ENCODE measurements at regions not wholly inside any gene's neighbourhood (a gene's known extent, or its start where the extent isn't known, plus 50 kb on each side); places are given as distances from the start of the nearest gene placed in this dataset.

GRCh38 chr13:47175172-47175866 is 278.5 kb upstream of the HTR2A start:
- no peak overlapping the region for H3K4me2 ChIP-seq (ENCODE audit: insufficient read depth, insufficient read length, low read length)
- no peaks in the 10 kb centered on the region for H3K36me3 Mint-ChIP-seq (ENCODE audit: insufficient read depth in 1 of 3, low read depth in 3 of 3)
- no peak overlapping the region for H4K8ac ChIP-seq (replicated peaks; ENCODE audit: insufficient read length, low read depth, low read length)
- no peaks in the 10 kb centered on the region for H3K27me3 Mint-ChIP-seq (ENCODE audit: low read depth)
- H3K9me3 ChIP-seq (ENCODE audit: control insufficient read depth, low read depth, low read length) = no peaks in the 10 kb centered on the region
- WGBS (ENCODE audit: extremely low coverage, insufficient read length, low lambda C conversion rate) = no CpG with 5 or more reads among the region's 3 CpGs
- no peak overlapping the region for H3K4ac ChIP-seq (ENCODE audit: low read depth, low read length)
- no peak overlapping the region for H2BK120ac ChIP-seq (ENCODE audit: low read depth, low read length, poor library complexity, severe bottlenecking)
- no peak overlapping the region for H2BK20ac ChIP-seq (ENCODE audit: low read depth, low read length, poor library complexity, severe bottlenecking)
- no peak overlapping the region for H4K91ac ChIP-seq (ENCODE audit: insufficient read length, low read depth, low read length)
- H4K5ac ChIP-seq (ENCODE audit: insufficient read length, low read depth, low read length) = no peak overlapping the region
- H4K20me1 ChIP-seq (ENCODE audit: control insufficient read depth, insufficient read depth, insufficient read length) = no peaks in the 10 kb centered on the region
- no peak overlapping the region for H3K9ac ChIP-seq (ENCODE audit: extremely low read depth, insufficient read length, low read length)
- no peak for DNase-seq
- H3K79me1 ChIP-seq (ENCODE audit: insufficient read depth, low read depth, low read length, poor library complexity, severe bottlenecking) = no peaks in the 10 kb centered on the region
- H3K23ac ChIP-seq (ENCODE audit: insufficient read length, low read depth, low read length) = no peak overlapping the region
- no peak overlapping the region for H2BK15ac ChIP-seq (ENCODE audit: low read depth, low read length)
- no peaks in the 10 kb centered on the region for H3K4me1 ChIP-seq (ENCODE audit: insufficient read depth, low read length)
- H3K9me3 Mint-ChIP-seq = no peaks in the 10 kb centered on the region
- H3K27ac ChIP-seq (ENCODE audit: insufficient read length, low read depth, low read length) = no peak overlapping the region
- H3K4me1 Mint-ChIP-seq = no peaks in the 10 kb centered on the region
- no peak overlapping the region for H3K4me3 Mint-ChIP-seq
- H3K79me2 ChIP-seq (ENCODE audit: insufficient read depth, low read length) = no peaks in the 10 kb centered on the region
- H2BK5ac ChIP-seq (ENCODE audit: insufficient read length, low read length) = no peak overlapping the region
- no peak overlapping the region for H3T11ph ChIP-seq (ENCODE audit: low read length)
- no peak for TF ChIP-seq CTCF (conservative IDR thresholded peaks at IDR 0.05)
- no peak overlapping the region for H3K56ac ChIP-seq (ENCODE audit: insufficient read length, low read depth, low read length)
- H3K14ac ChIP-seq (ENCODE audit: insufficient read depth, low read length) = no peak overlapping the region
- H3K23me2 ChIP-seq (ENCODE audit: insufficient read length, low read depth, low read length, poor library complexity, severe bottlenecking) = peaks cover 2% of the 10 kb centered on the region
- H2AFZ ChIP-seq (ENCODE audit: low read length) = no peak overlapping the region
- H3K18ac ChIP-seq (ENCODE audit: insufficient read length, low read depth, low read length) = no peak overlapping the region
- H2AK5ac ChIP-seq (ENCODE audit: insufficient read length, low read length) = no peak overlapping the region
- no peaks in the 10 kb centered on the region for H3K27me3 ChIP-seq (ENCODE audit: insufficient read depth, low read length)
- H3K27ac Mint-ChIP-seq = no peak overlapping the region
- no peak overlapping the region for H2BK12ac ChIP-seq (ENCODE audit: insufficient read length, low read depth, low read length)

Measured in H9 (cell line).